HepG2 (cell line): ENCODE measurements at regions not wholly inside any gene's neighbourhood (a gene's known extent, or its start where the extent isn't known, plus 50 kb on each side); places are given as distances from the start of the nearest gene placed in this dataset.
A peak's percentile ranks its signal among the peaks of the same experiment; 100 is the strongest.

Experiments
- FOXP4 ChIP-seq: sonication (generic); formaldehyde crosslinking; IDR thresholded peaks from 2 replicates; pipeline ENCODE4 v1.4.0; 2020; ENCODE audit warnings: missing genetic modification reagents
- GATAD1 ChIP-seq: IDR thresholded peaks from 2 replicates; pipeline ENCODE4 v1.6.1; 2016; ENCODE audit warnings: missing genetic modification reagents, missing compliant biosample characterization
- HES4 ChIP-seq: sonication (generic); formaldehyde crosslinking; IDR thresholded peaks from 2 replicates; pipeline ENCODE4 v1.9.0; 2021; ENCODE audit warnings: mild to moderate bottlenecking, missing genetic modification reagents, borderline replicate concordance
- HOXA3 ChIP-seq: sonication (generic); formaldehyde crosslinking; IDR thresholded peaks from 2 replicates; pipeline ENCODE4 v1.5.0; 2020; ENCODE audit warnings: missing genetic modification reagents
- PITX1 ChIP-seq: sonication (generic); formaldehyde crosslinking; IDR thresholded peaks from 2 replicates; pipeline ENCODE4 v1.5.1; 2020; ENCODE audit warnings: mild to moderate bottlenecking, missing genetic modification reagents
- POLR2G ChIP-seq: fragments of 200-400 bp; formaldehyde crosslinking; IDR thresholded peaks from 2 replicates; pipeline ENCODE4 v1.6.1; 2018; ENCODE audit warnings: mild to moderate bottlenecking, low read depth, low read length, moderate library complexity
- PPARG ChIP-seq: conservative IDR thresholded peaks from 2 replicates; pipeline ENCODE4 v1.6.1; 2016; ENCODE audit warnings: missing biosample characterization, missing genetic modification reagents
- PREB ChIP-seq: sonication (generic); formaldehyde crosslinking; IDR thresholded peaks from 2 replicates; pipeline ENCODE4 v1.4.0; 2020; ENCODE audit warnings: missing genetic modification reagents
- SRY ChIP-seq: sonication (generic); formaldehyde crosslinking; IDR thresholded peaks from 2 replicates; pipeline ENCODE4 v1.8.0; 2022; ENCODE audit warnings: mild to moderate bottlenecking, missing genetic modification reagents
- SYNCRIP ChIP-seq: fragments of 200-400 bp; formaldehyde crosslinking; IDR thresholded peaks from 2 replicates; pipeline ENCODE4 v1.6.1; 2018; ENCODE audit warnings: mild to moderate bottlenecking, low read depth, low read length; ENCODE audit not compliant: insufficient read depth
- ZBTB4 ChIP-seq: sonication (generic); formaldehyde crosslinking; IDR thresholded peaks from 2 replicates; pipeline ENCODE4 v1.4.0; 2020; ENCODE audit warnings: missing genetic modification reagents, mild to moderate bottlenecking, borderline replicate concordance
- ZNF343 ChIP-seq: sonication (generic); formaldehyde crosslinking; IDR thresholded peaks from 2 replicates; pipeline ENCODE4 v1.4.0; 2020; ENCODE audit warnings: mild to moderate bottlenecking, missing genetic modification reagents
- ZNF609 ChIP-seq: sonication (generic); formaldehyde crosslinking; IDR thresholded peaks from 2 replicates; pipeline ENCODE4 v1.4.0; 2020; ENCODE audit warnings: mild to moderate bottlenecking, missing genetic modification reagents, borderline replicate concordance
- ZNF713 ChIP-seq: sonication (generic); formaldehyde crosslinking; IDR thresholded peaks from 2 replicates; pipeline ENCODE4 v1.4.0; 2020; ENCODE audit warnings: mild to moderate bottlenecking, missing genetic modification reagents

- peak; percentile 73; the same call in 1 of the 2 replicates for TF ChIP-seq SRY (CRISPR knock-in tag)
- TF ChIP-seq SYNCRIP = no peak
- no peak for TF ChIP-seq PITX1 (CRISPR knock-in tag)
- peak; percentile 71; the same call in 1 of the 2 replicates for TF ChIP-seq HOXA3
- 0 out of 2 replicates have a peak, but pooled peaks have one; percentile 30 for TF ChIP-seq ZNF343 (CRISPR knock-in tag)
- TF ChIP-seq FOXP4 = 0 out of 2 replicates have a peak, but pooled peaks have one; percentile 6
- 0 out of 2 replicates have a peak, but pooled peaks have one; percentile 55 for TF ChIP-seq PPARG (CRISPR knock-in tag)
- no peak for TF ChIP-seq ZBTB4 (CRISPR knock-in tag)
- no peak for TF ChIP-seq ZNF609 (CRISPR knock-in tag)
- TF ChIP-seq POLR2G = peak; percentile 87
- no peak for TF ChIP-seq PREB
- TF ChIP-seq ZNF713 = peak; percentile 66; the same call in 1 of the 2 replicates
- peak; percentile 87 for TF ChIP-seq GATAD1 (CRISPR knock-in tag)
- TF ChIP-seq HES4 (CRISPR knock-in tag) = peak; percentile 77; the same call in 1 of the 2 replicates
Measured at GRCh38 chr2:242088471-242089212, 219.1 kb downstream of the RTP5 start (continued).
